ENCODE measurements at regions not wholly inside any gene's neighbourhood (a gene's known extent, or its start where the extent isn't known, plus 50 kb on each side); places are given as distances from the start of the nearest gene placed in this dataset.

- H3K9me3 Mint-ChIP-seq, result peaks cover 12% of the 10 kb centered on the region
- H3K27me3 Mint-ChIP-seq (ENCODE audit: low read depth), result no peaks in the 10 kb centered on the region
- no peak for DNase-seq (ENCODE audit: low spot score)
- H3K4me3 Mint-ChIP-seq, result no peak overlapping the region
- H3K27ac Mint-ChIP-seq, result no peak overlapping the region
- no peaks in the 10 kb centered on the region for H3K36me3 Mint-ChIP-seq (ENCODE audit: low read depth)
- no peaks in the 10 kb centered on the region for H3K4me1 Mint-ChIP-seq (ENCODE audit: low read depth)
Measured at GRCh38 chr9:106324591-106325280, 538.2 kb upstream of the ZNF462 start.

- Mint-ChIP-seq H3K4me1 (ENCODE audit: low read depth) (no peaks in the 10 kb centered on the region), H3K27me3 (ENCODE audit: low read depth) (no peaks in the 10 kb centered on the region), H3K27ac (no peak overlapping the region), H3K4me3 (no peak overlapping the region), H3K36me3 (ENCODE audit: low read depth) (no peaks in the 10 kb centered on the region), H3K9me3 (peaks cover 12% of the 10 kb centered on the region)
- DNase-seq (ENCODE audit: low spot score), result no peak
Measured at GRCh38 chr9:106326493-106326892, 536.5 kb upstream of the ZNF462 start.

- H3K27ac Mint-ChIP-seq, result no peak overlapping the region
- no peaks in the 10 kb centered on the region for H3K9me3 Mint-ChIP-seq
- no peaks in the 10 kb centered on the region for H3K36me3 Mint-ChIP-seq (ENCODE audit: low read depth)
- DNase-seq (ENCODE audit: low spot score), result no peak
- H3K4me1 Mint-ChIP-seq (ENCODE audit: low read depth), result no peaks in the 10 kb centered on the region
- H3K4me3 Mint-ChIP-seq, result no peak overlapping the region
- H3K27me3 Mint-ChIP-seq (ENCODE audit: low read depth), result no peaks in the 10 kb centered on the region
Measured at GRCh38 chr9:106333481-106333880, 529.5 kb upstream of the ZNF462 start.

GRCh38 chr9:106334081-106334480 is 528.9 kb upstream of the ZNF462 start:
- H3K4me3 Mint-ChIP-seq, result no peak overlapping the region
- no peaks in the 10 kb centered on the region for H3K9me3 Mint-ChIP-seq
- no peak for DNase-seq (ENCODE audit: low spot score)
- no peaks in the 10 kb centered on the region for H3K36me3 Mint-ChIP-seq (ENCODE audit: low read depth)
- H3K4me1 Mint-ChIP-seq (ENCODE audit: low read depth), result no peaks in the 10 kb centered on the region
- H3K27ac Mint-ChIP-seq, result no peak overlapping the region
- no peaks in the 10 kb centered on the region for H3K27me3 Mint-ChIP-seq (ENCODE audit: low read depth)

- H3K9me3 Mint-ChIP-seq, result peaks cover 16% of the 10 kb centered on the region
- H3K27me3 Mint-ChIP-seq (ENCODE audit: low read depth), result no peaks in the 10 kb centered on the region
- no peak overlapping the region for H3K4me3 Mint-ChIP-seq
- no peak for DNase-seq (ENCODE audit: low spot score)
- no peaks in the 10 kb centered on the region for H3K36me3 Mint-ChIP-seq (ENCODE audit: low read depth)
- H3K4me1 Mint-ChIP-seq (ENCODE audit: low read depth), result no peaks in the 10 kb centered on the region
- H3K27ac Mint-ChIP-seq, result no peak overlapping the region
Measured at GRCh38 chr9:106339882-106340281, 523.1 kb upstream of the ZNF462 start.

- H3K36me3 Mint-ChIP-seq (ENCODE audit: low read depth), result no peaks in the 10 kb centered on the region
- no peaks in the 10 kb centered on the region for H3K27me3 Mint-ChIP-seq (ENCODE audit: low read depth)
- H3K4me3 Mint-ChIP-seq, result no peak overlapping the region
- H3K27ac Mint-ChIP-seq, result no peak overlapping the region
- H3K9me3 Mint-ChIP-seq, result peaks cover 13% of the 10 kb centered on the region
- no peaks in the 10 kb centered on the region for H3K4me1 Mint-ChIP-seq (ENCODE audit: low read depth)
- DNase-seq (ENCODE audit: low spot score), result no peak
Measured at GRCh38 chr9:106350777-106351176, 512.2 kb upstream of the ZNF462 start.

GRCh38 chr9:106356924-106357323 is 506.0 kb upstream of the ZNF462 start:
- peaks cover 44% of the 10 kb centered on the region for H3K9me3 Mint-ChIP-seq
- no peaks in the 10 kb centered on the region for H3K4me1 Mint-ChIP-seq (ENCODE audit: low read depth)
- H3K27me3 Mint-ChIP-seq (ENCODE audit: low read depth), result no peaks in the 10 kb centered on the region
- H3K36me3 Mint-ChIP-seq (ENCODE audit: low read depth), result no peaks in the 10 kb centered on the region
- DNase-seq (ENCODE audit: low spot score), result no peak
- no peak overlapping the region for H3K27ac Mint-ChIP-seq
- no peak overlapping the region for H3K4me3 Mint-ChIP-seq

- Mint-ChIP-seq H3K36me3 (ENCODE audit: low read depth) (no peaks in the 10 kb centered on the region), H3K9me3 (peaks cover 46% of the 10 kb centered on the region), H3K27me3 (ENCODE audit: low read depth) (no peaks in the 10 kb centered on the region)
Measured at GRCh38 chr9:106358331-106358730, 504.6 kb upstream of the ZNF462 start.

GRCh38 chr9:106376689-106377088 is 486.3 kb upstream of the ZNF462 start:
- H3K27me3 Mint-ChIP-seq (ENCODE audit: low read depth), result no peaks in the 10 kb centered on the region
- H3K4me1 Mint-ChIP-seq (ENCODE audit: low read depth), result no peaks in the 10 kb centered on the region
- H3K9me3 Mint-ChIP-seq, result peaks cover 8% of the 10 kb centered on the region
- no peak overlapping the region for H3K4me3 Mint-ChIP-seq
- H3K36me3 Mint-ChIP-seq (ENCODE audit: low read depth), result no peaks in the 10 kb centered on the region
- DNase-seq (ENCODE audit: low spot score), result no peak
- H3K27ac Mint-ChIP-seq, result no peak overlapping the region

More at GRCh38 chr9:106358331-106358730, 504.6 kb upstream of the ZNF462 start:
- no peak for DNase-seq (ENCODE audit: low spot score)
- H3K27ac Mint-ChIP-seq, result no peak overlapping the region
- no peak overlapping the region for H3K4me3 Mint-ChIP-seq
- no peaks in the 10 kb centered on the region for H3K4me1 Mint-ChIP-seq (ENCODE audit: low read depth)

- no peaks in the 10 kb centered on the region for H3K4me1 Mint-ChIP-seq (ENCODE audit: low read depth)
- no peaks in the 10 kb centered on the region for H3K27me3 Mint-ChIP-seq (ENCODE audit: low read depth)
- DNase-seq (ENCODE audit: low spot score), result no peak
- peaks cover 8% of the 10 kb centered on the region for H3K9me3 Mint-ChIP-seq
- no peak overlapping the region for H3K27ac Mint-ChIP-seq
- H3K36me3 Mint-ChIP-seq (ENCODE audit: low read depth), result no peaks in the 10 kb centered on the region
- no peak overlapping the region for H3K4me3 Mint-ChIP-seq
Measured at GRCh38 chr9:106383072-106383471, 479.9 kb upstream of the ZNF462 start.

GRCh38 chr9:106387965-106388364 is 475.0 kb upstream of the ZNF462 start:
- H3K4me1 Mint-ChIP-seq (ENCODE audit: low read depth), result no peaks in the 10 kb centered on the region
- no peak overlapping the region for H3K4me3 Mint-ChIP-seq
- H3K27ac Mint-ChIP-seq, result no peak overlapping the region
- peaks cover 5% of the 10 kb centered on the region for H3K9me3 Mint-ChIP-seq
- no peak for DNase-seq (ENCODE audit: low spot score)
- no peaks in the 10 kb centered on the region for H3K36me3 Mint-ChIP-seq (ENCODE audit: low read depth)
- no peaks in the 10 kb centered on the region for H3K27me3 Mint-ChIP-seq (ENCODE audit: low read depth)

- no peaks in the 10 kb centered on the region for H3K36me3 Mint-ChIP-seq (ENCODE audit: low read depth)
- DNase-seq (ENCODE audit: low spot score), result no peak
- H3K9me3 Mint-ChIP-seq, result peaks cover 4% of the 10 kb centered on the region
- no peaks in the 10 kb centered on the region for H3K27me3 Mint-ChIP-seq (ENCODE audit: low read depth)
- no peak overlapping the region for H3K4me3 Mint-ChIP-seq
- H3K4me1 Mint-ChIP-seq (ENCODE audit: low read depth), result no peaks in the 10 kb centered on the region
- H3K27ac Mint-ChIP-seq, result no peak overlapping the region
Measured at GRCh38 chr9:106393226-106393625, 469.7 kb upstream of the ZNF462 start.

- H3K4me1 Mint-ChIP-seq (ENCODE audit: low read depth), result no peaks in the 10 kb centered on the region
- peaks cover 11% of the 10 kb centered on the region for H3K9me3 Mint-ChIP-seq
- no peak overlapping the region for H3K4me3 Mint-ChIP-seq
- H3K27me3 Mint-ChIP-seq (ENCODE audit: low read depth), result no peaks in the 10 kb centered on the region
- DNase-seq (ENCODE audit: low spot score), result no peak
- H3K36me3 Mint-ChIP-seq (ENCODE audit: low read depth), result no peaks in the 10 kb centered on the region
- H3K27ac Mint-ChIP-seq, result no peak overlapping the region
Measured at GRCh38 chr9:106400170-106400569, 462.8 kb upstream of the ZNF462 start.

GRCh38 chr9:106400950-106401349 is 462.0 kb upstream of the ZNF462 start:
- H3K27ac Mint-ChIP-seq, result no peak overlapping the region
- H3K4me3 Mint-ChIP-seq, result no peak overlapping the region
- no peaks in the 10 kb centered on the region for H3K27me3 Mint-ChIP-seq (ENCODE audit: low read depth)
- H3K4me1 Mint-ChIP-seq (ENCODE audit: low read depth), result no peaks in the 10 kb centered on the region
- H3K9me3 Mint-ChIP-seq, result peaks cover 11% of the 10 kb centered on the region
- no peak for DNase-seq (ENCODE audit: low spot score)
- no peaks in the 10 kb centered on the region for H3K36me3 Mint-ChIP-seq (ENCODE audit: low read depth)

- H3K9me3 Mint-ChIP-seq, result peaks cover 11% of the 10 kb centered on the region
- H3K4me1 Mint-ChIP-seq (ENCODE audit: low read depth), result no peaks in the 10 kb centered on the region
- H3K27me3 Mint-ChIP-seq (ENCODE audit: low read depth), result no peaks in the 10 kb centered on the region
- no peaks in the 10 kb centered on the region for H3K36me3 Mint-ChIP-seq (ENCODE audit: low read depth)
- no peak overlapping the region for H3K27ac Mint-ChIP-seq
- DNase-seq (ENCODE audit: low spot score), result no peak
- H3K4me3 Mint-ChIP-seq, result no peak overlapping the region
Measured at GRCh38 chr9:106403081-106403480, 459.9 kb upstream of the ZNF462 start.

All from T-helper 2 cell treated with Interferon-gamma antibody and Interleukin-4, amounts not matched to agents 5 μg/mL and 100 μg/mL, for 36 hours (primary cell).